ENCODE measurements at regions not wholly inside any gene's neighbourhood (a gene's known extent, or its start where the extent isn't known, plus 50 kb on each side); places are given as distances from the start of the nearest gene placed in this dataset.
"Not testable (repeated sequence)": the region's sequence is repeated elsewhere in the genome, so short reads cannot be mapped to it uniquely, and the experiment has no call there.

- Histone ChIP-seq H3K4me3 (no peak overlapping the region), H3K4me1 (ENCODE audit: control insufficient read depth in 1 of 2, low read depth in 2 of 2) (no peaks in the 10 kb centered on the region), H3K36me3 (no peaks in the 10 kb centered on the region), H3K27ac (no peak overlapping the region), H3K27me3 (replicated peaks; ENCODE audit: insufficient read depth) (no peaks in the 10 kb centered on the region), H3K9me3 (no peaks in the 10 kb centered on the region)
- DNase-seq (ENCODE audit: low spot score) (no peak), ATAC-seq (ENCODE audit: insufficient number of reproducible peaks, low FRiP score, low read depth) (no peak)
- no peak for TF ChIP-seq CTCF (IDR thresholded peaks at IDR 0.05)
Observed at GRCh38 chr13:65593298-65593874, 1636.8 kb downstream of the PCDH9 start.

- H3K4me3 ChIP-seq = no peak overlapping the region
- no peaks in the 10 kb centered on the region for H3K27me3 ChIP-seq (replicated peaks; ENCODE audit: insufficient read depth)
- ATAC-seq (ENCODE audit: insufficient number of reproducible peaks, low FRiP score, low read depth) (no peak), DNase-seq (ENCODE audit: low spot score) (no peak)
- H3K9me3 ChIP-seq = no peaks in the 10 kb centered on the region
- TF ChIP-seq CTCF (IDR thresholded peaks at IDR 0.05) = no peak
- no peaks in the 10 kb centered on the region for H3K36me3 ChIP-seq
- no peak overlapping the region for H3K27ac ChIP-seq
- no peaks in the 10 kb centered on the region for H3K4me1 ChIP-seq (ENCODE audit: control insufficient read depth in 1 of 2, low read depth in 2 of 2)
Observed at GRCh38 chr13:65592731-65593130, 1637.4 kb downstream of the PCDH9 start.

- no peak for TF ChIP-seq CTCF (IDR thresholded peaks at IDR 0.05)
- H3K9me3 ChIP-seq = no peaks in the 10 kb centered on the region
Observed at GRCh38 chr13:65585346-65585745, 1644.8 kb downstream of the PCDH9 start.

GRCh38 chr13:65584126-65584525 lies 1646.0 kb downstream of the PCDH9 start:
- Histone ChIP-seq H3K9me3 (no peaks in the 10 kb centered on the region), H3K36me3 (no peaks in the 10 kb centered on the region), H3K4me3 (no peak overlapping the region), H3K27me3 (replicated peaks; ENCODE audit: insufficient read depth) (no peaks in the 10 kb centered on the region), H3K27ac (no peak overlapping the region), H3K4me1 (ENCODE audit: control insufficient read depth in 1 of 2, low read depth in 2 of 2) (no peaks in the 10 kb centered on the region)
- ATAC-seq (ENCODE audit: insufficient number of reproducible peaks, low FRiP score, low read depth) = no peak
- no peak for DNase-seq (ENCODE audit: low spot score)
- no peak for TF ChIP-seq CTCF (IDR thresholded peaks at IDR 0.05)

More at GRCh38 chr13:65585346-65585745, 1644.8 kb downstream of the PCDH9 start:
- H3K4me1 ChIP-seq (ENCODE audit: control insufficient read depth in 1 of 2, low read depth in 2 of 2) = no peaks in the 10 kb centered on the region
- ATAC-seq (ENCODE audit: insufficient number of reproducible peaks, low FRiP score, low read depth) (no peak), DNase-seq (ENCODE audit: low spot score) (no peak)
- no peaks in the 10 kb centered on the region for H3K27me3 ChIP-seq (replicated peaks; ENCODE audit: insufficient read depth)
- no peak overlapping the region for H3K27ac ChIP-seq
- H3K4me3 ChIP-seq = no peak overlapping the region
- no peaks in the 10 kb centered on the region for H3K36me3 ChIP-seq

GRCh38 chr13:65582160-65582559 lies 1648.0 kb downstream of the PCDH9 start:
- H3K4me1 ChIP-seq (ENCODE audit: control insufficient read depth in 1 of 2, low read depth in 2 of 2) = no peaks in the 10 kb centered on the region
- ATAC-seq (ENCODE audit: insufficient number of reproducible peaks, low FRiP score, low read depth) (no peak), DNase-seq (ENCODE audit: low spot score) (no peak)
- TF ChIP-seq CTCF (IDR thresholded peaks at IDR 0.05) = no peak
- H3K27me3 ChIP-seq (replicated peaks; ENCODE audit: insufficient read depth) = no peaks in the 10 kb centered on the region
- no peak overlapping the region for H3K27ac ChIP-seq
- no peaks in the 10 kb centered on the region for H3K36me3 ChIP-seq
- no peaks in the 10 kb centered on the region for H3K9me3 ChIP-seq
- H3K4me3 ChIP-seq = no peak overlapping the region

GRCh38 chr13:65564561-65564960 lies 1665.6 kb downstream of the PCDH9 start:
- not testable (repeated sequence) for H3K36me3 ChIP-seq; H3K9me3 ChIP-seq; H3K4me1 ChIP-seq (ENCODE audit: control insufficient read depth in 1 of 2, low read depth in 2 of 2); DNase-seq (ENCODE audit: low spot score); H3K4me3 ChIP-seq; ATAC-seq (ENCODE audit: insufficient number of reproducible peaks, low FRiP score, low read depth); H3K27ac ChIP-seq; H3K27me3 ChIP-seq (replicated peaks; ENCODE audit: insufficient read depth)
